NCI-H69 (cell line): ENCODE measurements at regions not wholly inside any gene's neighbourhood (a gene's known extent, or its start where the extent isn't known, plus 50 kb on each side); places are given as distances from the start of the nearest gene placed in this dataset.

Experiments used
- DNase-seq: peaks from one replicate; lab custom pipeline; 2025; lab: John Stamatoyannopoulos, UW

DNA sequence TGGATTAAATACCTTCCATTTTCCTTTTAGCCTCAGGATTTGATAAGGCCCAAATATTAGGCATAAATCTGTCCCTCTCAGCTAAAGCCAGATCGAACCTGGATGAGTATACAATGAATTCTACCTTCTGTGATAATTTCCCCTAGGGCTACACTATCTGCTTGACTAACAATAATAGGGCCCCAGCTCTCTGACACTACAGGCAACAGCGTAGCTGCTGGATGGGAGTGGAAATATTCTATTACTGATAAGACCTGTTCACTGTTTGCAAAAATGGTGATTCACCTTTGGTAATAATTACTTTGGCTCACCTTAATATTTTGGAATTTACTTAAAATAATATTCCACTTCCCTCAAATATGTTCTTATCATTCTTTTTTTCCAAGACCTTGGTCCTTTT lies 644.2 kb upstream of the SEMA6A start:
- DNase-seq = peak; percentile 35

- DNase-seq = no peak
These were observed 638.2 kb upstream of the SEMA6A start for GRCh38 chr5:117212866-117213265.

- DNase-seq = no peak
These were observed 636.2 kb upstream of the SEMA6A start for GRCh38 chr5:117210796-117211195.

DNA sequence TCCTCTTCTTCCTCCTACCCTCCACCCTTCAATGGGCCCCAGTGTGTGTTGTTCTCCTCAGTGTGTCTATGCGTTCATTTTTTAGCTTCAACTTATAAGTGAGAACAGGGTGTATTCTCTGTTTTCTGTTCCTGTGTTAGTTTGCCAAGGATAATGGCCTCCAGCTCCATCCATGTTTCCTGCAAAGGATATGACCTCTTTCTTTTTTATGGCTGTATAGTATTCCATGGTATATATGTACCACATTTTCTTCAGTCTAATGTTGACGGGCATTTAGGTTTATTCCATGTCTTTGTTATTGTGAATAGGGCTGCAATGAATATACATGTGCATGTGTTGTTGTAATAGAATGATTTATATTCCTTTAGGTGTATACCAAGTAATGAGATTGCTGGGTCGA lies 634.9 kb upstream of the SEMA6A start:
- DNase-seq = no peak

DNA sequence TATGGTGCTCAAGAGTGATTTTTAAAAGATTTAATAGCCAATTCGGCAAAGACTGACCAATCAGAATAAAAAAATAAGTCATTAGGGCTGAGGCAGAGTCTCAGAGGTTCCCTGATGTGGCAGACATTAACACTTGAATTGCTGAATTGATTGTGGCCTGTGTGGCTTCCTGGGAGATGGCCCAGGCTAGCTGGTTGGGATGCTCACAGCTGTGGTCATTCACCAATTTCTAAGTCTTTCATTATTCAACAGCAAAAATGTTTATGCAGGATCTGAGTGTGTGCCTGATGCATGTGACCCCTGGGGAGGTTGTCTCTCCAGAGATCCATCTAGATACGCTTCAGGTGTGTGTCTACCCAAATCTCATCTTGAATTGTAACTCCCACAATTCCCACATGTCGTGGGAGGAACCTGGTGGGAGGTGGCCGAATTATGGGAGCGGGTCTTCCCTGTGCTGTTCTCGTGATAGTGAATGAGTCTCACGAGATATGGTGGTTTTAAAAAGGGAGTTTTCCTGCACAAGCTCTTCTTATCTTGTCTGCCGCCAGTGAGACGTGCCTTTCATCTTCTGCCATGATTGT lies 632.6 kb upstream of the SEMA6A start:
- DNase-seq = no peak

GRCh38 chr5:117205894-117206293 lies 631.3 kb upstream of the SEMA6A start:
- DNase-seq = peak; percentile 60

- peak; percentile 82 for DNase-seq
These were observed 630.6 kb upstream of the SEMA6A start for GRCh38 chr5:117204926-117205869.

- peak; percentile 87 for DNase-seq
These were observed 629.8 kb upstream of the SEMA6A start for GRCh38 chr5:117204404-117204803.

DNA sequence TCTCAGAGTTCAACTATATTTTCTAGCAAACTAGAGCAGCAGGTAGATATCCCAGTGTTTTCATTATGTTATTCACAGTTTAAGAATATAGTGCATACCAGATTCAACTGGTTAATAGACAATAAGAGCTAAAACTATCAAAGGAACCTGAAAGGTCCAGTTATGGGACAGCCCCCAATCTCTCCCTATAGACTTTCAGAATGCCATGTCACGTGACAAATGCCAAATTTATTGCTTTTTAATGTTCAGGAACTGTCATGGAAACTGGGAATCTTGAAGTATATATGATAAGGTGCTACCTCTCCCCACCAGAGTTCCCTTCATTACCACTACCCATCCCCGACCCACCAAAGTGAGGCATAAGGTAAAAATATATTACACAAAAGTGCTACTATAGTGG lies 629.0 kb upstream of the SEMA6A start:
- no peak for DNase-seq

DNA sequence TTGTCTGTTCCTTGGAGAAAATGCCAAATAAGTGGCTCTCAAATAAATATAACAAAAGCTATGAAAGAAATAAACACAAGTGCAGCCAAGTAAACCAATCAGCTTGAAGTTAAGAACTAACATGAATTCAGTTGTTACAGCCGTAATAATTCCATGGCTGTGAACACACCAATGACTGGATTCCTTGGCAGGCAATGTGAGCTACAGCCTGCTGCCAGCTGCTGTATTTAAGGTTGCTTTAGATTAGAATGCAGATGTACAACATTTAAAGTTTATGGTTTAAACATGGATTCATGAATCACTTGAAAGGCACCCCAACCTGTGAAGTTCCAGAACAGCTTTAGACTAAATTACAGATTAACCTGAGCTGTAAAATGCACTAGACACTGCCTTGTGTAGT lies 626.4 kb upstream of the SEMA6A start:
- DNase-seq = no peak

DNA sequence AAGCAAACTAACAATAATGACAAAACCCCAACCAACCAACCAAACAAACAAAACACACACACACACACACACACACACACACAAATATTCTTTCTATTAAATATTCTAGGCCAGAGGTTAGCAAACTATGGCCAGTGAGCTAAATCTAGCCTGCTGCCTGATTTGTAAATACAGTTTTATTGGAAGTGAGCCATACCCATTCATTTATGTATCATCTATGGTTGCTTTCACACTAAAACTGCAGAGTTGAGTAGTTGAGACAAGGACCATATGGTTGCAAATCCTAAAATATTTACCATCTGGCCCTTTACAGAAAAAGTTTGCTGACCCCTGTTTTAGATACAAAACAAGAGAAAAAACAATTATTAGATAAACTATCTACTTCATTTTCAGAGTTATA lies 620.5 kb upstream of the SEMA6A start:
- peak; percentile 51 for DNase-seq

DNA sequence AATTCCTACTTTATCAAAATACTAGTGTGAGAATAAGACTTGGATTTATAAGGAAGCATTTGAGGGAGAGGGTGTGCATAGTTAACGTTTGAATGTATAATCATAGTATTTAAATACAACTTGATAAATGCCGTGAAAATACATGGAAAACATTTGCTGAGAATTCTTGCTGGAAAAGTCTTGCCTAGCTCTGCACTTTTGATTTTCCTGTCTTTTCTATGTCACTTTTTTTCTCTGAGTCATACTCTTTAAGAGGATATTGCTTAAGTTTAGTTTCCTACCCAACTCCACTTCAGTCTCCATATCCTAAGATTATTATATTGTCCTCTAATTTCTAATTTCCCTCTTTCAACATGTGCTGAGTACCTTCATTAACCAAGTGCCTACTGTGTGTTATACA lies 616.6 kb upstream of the SEMA6A start:
- no peak for DNase-seq

GRCh38 chr5:117189784-117190183 lies 615.2 kb upstream of the SEMA6A start:
- no peak for DNase-seq

DNA sequence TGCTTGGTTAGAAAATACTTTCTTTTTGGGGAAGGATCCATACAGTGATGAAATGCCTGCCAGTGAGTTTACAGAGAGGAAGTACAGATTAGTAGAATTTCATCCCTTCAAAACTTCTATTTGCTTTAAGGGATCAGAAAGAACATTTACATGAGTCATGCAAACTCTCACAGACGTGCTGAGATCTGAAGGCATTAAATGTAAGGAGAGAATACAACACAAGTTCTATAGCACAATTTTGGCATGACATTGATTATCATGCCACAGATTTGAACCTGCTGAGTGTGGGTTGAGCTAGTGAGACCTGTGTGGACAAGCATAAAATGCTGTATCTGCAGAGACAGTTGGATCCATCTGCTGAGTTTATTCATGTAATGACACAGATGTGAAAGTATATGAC lies 613.6 kb upstream of the SEMA6A start:
- peak; percentile 14 for DNase-seq

DNA sequence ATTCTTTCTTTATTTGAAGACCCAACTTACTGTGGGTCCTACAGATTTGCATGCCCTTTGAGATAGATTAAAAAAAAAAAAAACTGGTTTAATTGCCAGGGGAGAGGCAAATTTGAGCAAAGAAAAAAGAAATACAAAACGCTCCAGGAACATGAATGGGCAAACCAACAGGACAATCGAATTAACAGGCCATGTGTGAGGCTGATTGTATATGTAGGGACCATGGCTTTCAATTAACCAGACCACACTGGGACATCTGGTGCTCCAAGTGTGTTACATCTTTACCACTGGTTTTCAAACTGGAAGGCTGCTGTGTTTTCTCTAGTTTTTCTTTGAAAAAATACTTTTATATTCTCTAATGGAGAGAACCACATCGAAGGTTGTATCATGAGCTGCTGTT lies 612.1 kb upstream of the SEMA6A start:
- DNase-seq = no peak

GRCh38 chr5:117183326-117183725 lies 608.7 kb upstream of the SEMA6A start:
- no peak for DNase-seq

DNA sequence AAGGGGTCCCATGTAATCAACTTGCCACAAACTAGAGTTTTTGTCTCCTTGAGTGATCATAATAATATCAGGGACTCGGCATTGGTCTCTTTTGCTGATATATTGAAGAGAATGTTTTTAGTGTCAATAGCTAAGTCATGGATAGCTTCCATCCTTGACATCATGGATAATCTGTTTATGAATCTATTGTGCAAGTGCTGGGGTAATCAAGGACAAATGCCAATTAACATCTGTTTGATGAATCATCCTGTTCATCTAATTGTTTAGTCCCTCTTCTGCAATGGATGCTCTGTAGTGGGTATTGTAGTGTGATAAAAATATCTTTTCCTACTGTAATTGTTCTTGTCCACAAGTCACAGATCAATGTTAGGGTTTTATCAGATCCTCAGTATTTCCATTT lies 607.5 kb upstream of the SEMA6A start:
- DNase-seq = no peak

GRCh38 chr5:117177302-117177701 lies 602.7 kb upstream of the SEMA6A start:
- DNase-seq = no peak

GRCh38 chr5:117165068-117165467 lies 590.4 kb upstream of the SEMA6A start:
- DNase-seq = no peak

GRCh38 chr5:117161718-117162335 lies 587.2 kb upstream of the SEMA6A start:
- DNase-seq = peak; percentile 11

GRCh38 chr5:117160391-117160790 lies 585.8 kb upstream of the SEMA6A start:
- DNase-seq = no peak

GRCh38 chr5:117149312-117149711 lies 574.7 kb upstream of the SEMA6A start:
- DNase-seq = no peak

DNA sequence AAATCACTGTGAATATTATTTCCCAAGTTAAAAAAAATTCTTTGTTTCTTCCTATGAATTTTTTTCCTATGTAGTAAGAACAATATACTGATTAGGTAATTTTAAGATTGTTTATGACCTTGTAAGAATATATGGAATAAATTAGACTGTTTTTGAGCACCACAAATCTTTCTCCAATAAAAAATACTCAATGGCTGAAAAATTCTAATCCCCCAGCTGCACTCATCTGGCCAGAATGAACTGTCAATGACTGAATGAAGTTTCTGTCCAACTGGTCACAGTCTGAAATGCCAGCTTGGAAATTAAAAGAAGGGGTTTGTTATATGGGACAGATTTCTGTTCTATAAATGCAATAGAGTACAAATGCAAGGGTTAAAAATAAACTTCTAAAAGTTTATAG lies 569.5 kb upstream of the SEMA6A start:
- DNase-seq = no peak
